Adrenal gland (tissue), 5 donors: ENCODE measurements at regions not wholly inside any gene's neighbourhood (a gene's known extent, or its start where the extent isn't known, plus 50 kb on each side); places are given as distances from the start of the nearest gene placed in this dataset.

Experiments
- POLR2A ChIP-seq, 2 donors: fragments of 450-650 bp; IDR thresholded peaks; one replicate each; pipeline ENCODE4 v1.6.1; 2017; ENCODE audit warnings: antibody characterized with exemption in 2 of 2, mild to moderate bottlenecking in 2 of 2, moderate library complexity in 1 of 2
- TF ChIP-seq, protein P1 (sequence below), 6 experiments: fragments of 450-650 bp in 4 of 6; fragments of 200-600 bp in 2 of 6; sonication (generic) in 1 of 6; IDR thresholded peaks; 1 replicate in 5 of 6; 2 replicates in 1 of 6; pipeline versions ENCODE4 v1.5.1 to v1.8.0; 2016 to 2021; ENCODE audit warnings: antibody characterized with exemption in 6 of 6, mild to moderate bottlenecking in 2 of 6, moderate library complexity in 1 of 6
- donor health status: DM: no; HTN: no; CAD: no.

DNA sequence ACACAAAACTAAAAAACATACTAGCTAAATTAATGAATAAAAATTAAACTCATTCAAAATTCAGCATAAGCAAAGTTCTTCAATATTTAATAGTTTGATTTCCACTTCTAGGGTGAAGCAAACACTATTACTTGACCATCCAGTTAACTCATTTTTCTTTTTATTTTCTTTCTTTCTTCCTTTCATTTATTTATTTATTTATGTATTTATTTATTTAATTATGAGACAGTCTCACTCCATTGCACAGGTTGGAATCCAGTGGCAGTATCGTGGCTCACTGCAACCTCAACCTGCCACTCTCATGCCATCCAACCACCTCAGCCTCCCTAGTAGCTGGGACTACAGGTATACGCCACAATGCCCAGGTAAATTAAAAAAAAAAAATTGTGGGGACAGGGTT lies 2069.5 kb downstream of the NCAM2 start:
- TF ChIP-seq, protein P1, sequence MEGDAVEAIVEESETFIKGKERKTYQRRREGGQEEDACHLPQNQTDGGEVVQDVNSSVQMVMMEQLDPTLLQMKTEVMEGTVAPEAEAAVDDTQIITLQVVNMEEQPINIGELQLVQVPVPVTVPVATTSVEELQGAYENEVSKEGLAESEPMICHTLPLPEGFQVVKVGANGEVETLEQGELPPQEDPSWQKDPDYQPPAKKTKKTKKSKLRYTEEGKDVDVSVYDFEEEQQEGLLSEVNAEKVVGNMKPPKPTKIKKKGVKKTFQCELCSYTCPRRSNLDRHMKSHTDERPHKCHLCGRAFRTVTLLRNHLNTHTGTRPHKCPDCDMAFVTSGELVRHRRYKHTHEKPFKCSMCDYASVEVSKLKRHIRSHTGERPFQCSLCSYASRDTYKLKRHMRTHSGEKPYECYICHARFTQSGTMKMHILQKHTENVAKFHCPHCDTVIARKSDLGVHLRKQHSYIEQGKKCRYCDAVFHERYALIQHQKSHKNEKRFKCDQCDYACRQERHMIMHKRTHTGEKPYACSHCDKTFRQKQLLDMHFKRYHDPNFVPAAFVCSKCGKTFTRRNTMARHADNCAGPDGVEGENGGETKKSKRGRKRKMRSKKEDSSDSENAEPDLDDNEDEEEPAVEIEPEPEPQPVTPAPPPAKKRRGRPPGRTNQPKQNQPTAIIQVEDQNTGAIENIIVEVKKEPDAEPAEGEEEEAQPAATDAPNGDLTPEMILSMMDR (IDR thresholded peaks at IDR 0.05), result no peak
- TF ChIP-seq POLR2A (IDR thresholded peaks at IDR 0.05), result no peak
